Activated T-helper 17 cell treated with anti-CD3 and anti-CD28 coated beads, Interleukin-2, amount 50 U/mL, for 72 hours (primary cell): ENCODE measurements at regions not wholly inside any gene's neighbourhood (a gene's known extent, or its start where the extent isn't known, plus 50 kb on each side); places are given as distances from the start of the nearest gene placed in this dataset.

Experiments used
- ATAC-seq: fragments of 150-1000 bp; cut with Tn5 transposase; replicated peaks from 2 replicates; pipeline ENCODE4 v1.10.0; 2021; ENCODE audit warnings: mild to moderate bottlenecking, moderate library complexity
- H3K27ac Mint-ChIP-seq: one replicate; pipeline ENCODE4 v1.8.0; 2022; ENCODE audit warnings: mixed read lengths
- H3K27me3 Mint-ChIP-seq: one replicate; pipeline ENCODE4 v1.8.0; 2022; ENCODE audit warnings: mixed read lengths
- H3K36me3 Mint-ChIP-seq: one replicate; pipeline ENCODE4 v1.8.0; 2022; ENCODE audit warnings: low read depth, mild to moderate bottlenecking, mixed read lengths
- H3K4me1 Mint-ChIP-seq: one replicate; pipeline ENCODE4 v1.8.0; 2022; ENCODE audit warnings: mixed read lengths
- H3K4me3 Mint-ChIP-seq: one replicate; pipeline ENCODE4 v1.8.0; 2022; ENCODE audit warnings: mild to moderate bottlenecking, mixed read lengths
- H3K9me3 Mint-ChIP-seq: one replicate; pipeline ENCODE4 v1.8.0; 2022; ENCODE audit warnings: mixed read lengths

DNA sequence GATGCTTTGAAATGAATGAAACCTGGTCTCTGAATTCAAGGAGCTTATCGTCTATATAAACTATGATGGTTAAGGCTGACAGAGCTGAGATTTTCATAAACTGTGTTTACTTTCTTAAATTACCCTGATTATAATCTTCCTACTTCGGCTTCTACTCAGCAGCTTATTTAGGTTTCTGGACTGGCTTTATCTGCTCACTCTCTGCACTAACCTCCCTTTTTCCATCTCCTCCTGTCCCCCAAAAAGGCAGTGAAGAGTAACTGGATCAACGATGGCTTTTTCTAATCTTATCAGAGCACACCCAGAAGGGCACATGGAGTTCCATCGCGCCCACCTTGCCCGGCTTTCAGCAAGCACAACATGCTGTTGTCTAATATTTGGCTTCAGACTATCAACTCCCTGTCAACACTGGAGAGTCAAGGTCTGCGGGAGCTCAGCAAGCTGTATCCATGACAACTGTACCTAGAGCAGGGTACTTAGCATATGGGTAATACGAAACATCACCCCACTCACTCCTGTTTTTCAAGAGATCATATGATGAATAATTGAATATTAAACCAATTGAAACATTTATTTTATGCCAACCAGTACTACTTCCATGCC is 417.3 kb downstream of the GABRB3 start:
- no peak overlapping the region for H3K4me3 Mint-ChIP-seq
- no peaks in the 10 kb centered on the region for H3K27me3 Mint-ChIP-seq
- H3K9me3 Mint-ChIP-seq, result no peaks in the 10 kb centered on the region
- H3K36me3 Mint-ChIP-seq, result no peaks in the 10 kb centered on the region
- H3K27ac Mint-ChIP-seq, result no peak overlapping the region
- H3K4me1 Mint-ChIP-seq, result no peaks in the 10 kb centered on the region
- no peak for ATAC-seq

- no peak overlapping the region for H3K4me3 Mint-ChIP-seq
- H3K27ac Mint-ChIP-seq, result no peak overlapping the region
- H3K4me1 Mint-ChIP-seq, result no peaks in the 10 kb centered on the region
- no peak for ATAC-seq
- H3K36me3 Mint-ChIP-seq, result no peaks in the 10 kb centered on the region
- H3K9me3 Mint-ChIP-seq, result peaks cover 9% of the 10 kb centered on the region
- no peaks in the 10 kb centered on the region for H3K27me3 Mint-ChIP-seq
Measured at GRCh38 chr15:26352909-26353308, 420.0 kb downstream of the GABRB3 start.

DNA sequence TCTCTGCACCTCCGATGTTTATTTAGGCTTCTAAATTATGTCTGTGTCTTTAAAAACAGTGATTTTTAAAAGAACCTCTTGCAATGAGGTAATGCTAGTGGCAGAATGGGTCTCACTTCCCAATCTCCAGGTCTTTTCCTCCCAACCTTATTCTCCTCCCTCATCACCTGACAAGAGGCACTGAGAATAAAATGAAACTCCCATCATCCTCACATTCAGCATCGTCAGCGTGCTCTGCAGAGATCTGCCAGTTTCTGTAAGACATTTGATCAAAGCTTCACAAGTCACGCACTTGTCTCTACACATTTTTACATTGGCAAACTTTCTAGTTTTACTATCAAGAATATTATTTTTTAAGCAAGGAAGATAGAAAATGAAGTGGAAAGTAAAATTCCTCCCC is 420.5 kb downstream of the GABRB3 start:
- ATAC-seq, result no peak

DNA sequence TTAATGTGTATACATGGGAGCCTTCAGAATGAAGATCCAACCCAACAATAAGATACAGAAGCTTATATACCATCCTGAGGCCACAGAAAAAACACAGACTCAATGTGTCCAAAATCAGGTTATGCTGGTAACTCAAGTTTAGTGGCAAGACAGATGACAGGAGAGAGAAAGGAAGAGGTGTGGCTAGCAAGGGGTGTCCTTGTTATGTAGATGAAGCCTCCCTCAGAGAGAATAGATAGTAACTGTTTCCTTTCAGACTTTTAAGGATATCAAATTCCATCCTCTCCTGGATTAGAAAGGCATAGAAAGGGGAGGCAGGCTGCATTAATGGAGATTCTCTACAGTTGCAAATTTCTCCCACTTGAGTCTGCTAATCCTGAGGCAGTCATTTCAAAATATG is 447.4 kb downstream of the GABRB3 start:
- Mint-ChIP-seq H3K9me3 (no peaks in the 10 kb centered on the region), H3K27ac (no peak overlapping the region), H3K4me1 (no peaks in the 10 kb centered on the region), H3K4me3 (no peak overlapping the region), H3K36me3 (no peaks in the 10 kb centered on the region), H3K27me3 (no peaks in the 10 kb centered on the region)
- ATAC-seq, result no peak

More for the DNA sequence above, 420.5 kb downstream of the GABRB3 start:
- Mint-ChIP-seq H3K4me3 (no peak overlapping the region), H3K4me1 (no peaks in the 10 kb centered on the region), H3K27me3 (no peaks in the 10 kb centered on the region), H3K27ac (no peak overlapping the region), H3K36me3 (no peaks in the 10 kb centered on the region), H3K9me3 (peaks cover 11% of the 10 kb centered on the region)

DNA sequence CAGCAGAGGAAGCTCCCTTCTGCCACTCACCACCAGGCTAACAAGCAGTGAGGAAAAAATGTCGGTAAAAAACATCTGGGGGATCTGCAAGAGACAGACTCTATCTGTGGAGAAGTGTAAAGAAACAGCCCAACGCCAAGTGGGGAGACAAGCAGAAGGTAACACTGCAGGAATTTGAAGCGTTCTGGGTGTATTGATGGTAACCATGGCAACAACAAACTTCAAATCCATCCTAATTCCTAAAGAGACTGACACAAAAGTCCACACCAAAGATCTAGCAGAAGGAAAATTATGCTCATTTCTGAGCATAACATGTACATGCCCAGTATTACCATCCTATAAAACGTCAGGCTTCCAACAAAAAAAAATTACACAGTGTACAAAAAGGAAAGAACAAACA is 449.3 kb downstream of the GABRB3 start:
- peaks cover 8% of the 10 kb centered on the region for H3K9me3 Mint-ChIP-seq
- H3K4me3 Mint-ChIP-seq, result no peak overlapping the region
- no peaks in the 10 kb centered on the region for H3K36me3 Mint-ChIP-seq
- ATAC-seq, result no peak
- H3K27me3 Mint-ChIP-seq, result peaks cover 5% of the 10 kb centered on the region
- H3K27ac Mint-ChIP-seq, result no peak overlapping the region
- H3K4me1 Mint-ChIP-seq, result no peaks in the 10 kb centered on the region

GRCh38 chr15:26318689-26319088 is 454.2 kb downstream of the GABRB3 start:
- ATAC-seq, result no peak
- peaks cover 11% of the 10 kb centered on the region for H3K9me3 Mint-ChIP-seq
- no peak overlapping the region for H3K4me3 Mint-ChIP-seq

GRCh38 chr15:26314577-26314976 is 451.4 kb upstream of the ATP10A start:
- Mint-ChIP-seq H3K27me3 (peaks cover 5% of the 10 kb centered on the region), H3K4me3 (no peak overlapping the region), H3K9me3 (peaks cover 13% of the 10 kb centered on the region), H3K36me3 (no peaks in the 10 kb centered on the region), H3K4me1 (no peaks in the 10 kb centered on the region), H3K27ac (no peak overlapping the region)
- no peak for ATAC-seq

More at GRCh38 chr15:26318689-26319088, 454.2 kb downstream of the GABRB3 start:
- Mint-ChIP-seq H3K27ac (no peak overlapping the region), H3K36me3 (no peaks in the 10 kb centered on the region), H3K27me3 (peaks cover 5% of the 10 kb centered on the region), H3K4me1 (no peaks in the 10 kb centered on the region)

GRCh38 chr15:26311710-26312236 is 448.6 kb upstream of the ATP10A start:
- Mint-ChIP-seq H3K27me3 (no peaks in the 10 kb centered on the region), H3K36me3 (no peaks in the 10 kb centered on the region), H3K27ac (no peak overlapping the region), H3K9me3 (peaks cover 13% of the 10 kb centered on the region), H3K4me3 (no peak overlapping the region), H3K4me1 (no peaks in the 10 kb centered on the region)
- no peak for ATAC-seq

- no peak for ATAC-seq
- H3K9me3 Mint-ChIP-seq, result no peaks in the 10 kb centered on the region
- H3K36me3 Mint-ChIP-seq, result no peaks in the 10 kb centered on the region
- no peaks in the 10 kb centered on the region for H3K4me1 Mint-ChIP-seq
- peaks cover 5% of the 10 kb centered on the region for H3K27me3 Mint-ChIP-seq
- no peak overlapping the region for H3K4me3 Mint-ChIP-seq
- no peak overlapping the region for H3K27ac Mint-ChIP-seq
Measured at GRCh38 chr15:26298659-26299170, 435.6 kb upstream of the ATP10A start.

DNA sequence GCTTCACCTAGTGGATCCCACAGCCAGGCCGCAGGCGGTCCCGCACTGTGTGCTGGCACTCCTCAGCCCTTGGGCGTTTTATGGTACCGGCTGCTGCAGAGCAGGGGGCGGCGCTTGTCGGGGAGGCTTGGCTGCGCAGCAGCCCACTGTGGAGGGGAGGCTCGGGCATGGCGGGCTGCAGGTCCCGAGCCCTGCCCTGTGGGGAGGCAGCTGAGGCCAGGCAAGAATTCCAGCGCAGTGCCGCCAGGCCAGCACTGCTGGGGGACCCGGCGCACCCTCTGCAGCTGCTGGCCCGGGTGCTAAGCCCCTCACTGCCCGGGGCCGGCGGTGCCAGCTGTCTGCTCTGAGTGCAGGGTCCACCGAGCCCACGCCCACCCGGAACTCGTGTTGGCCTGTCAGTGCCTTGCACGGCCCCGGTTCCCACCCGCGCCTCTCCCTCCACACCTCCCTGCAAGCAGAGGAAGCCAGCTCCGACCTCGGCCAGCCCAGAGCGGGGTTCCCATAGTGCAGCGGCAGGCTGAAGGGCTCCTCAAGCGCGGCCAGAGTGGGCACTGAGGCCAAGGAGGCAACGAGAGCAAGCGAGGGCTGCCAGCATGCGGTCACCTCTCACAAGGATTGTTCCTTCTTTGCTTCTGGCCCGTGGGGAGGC is 435.0 kb upstream of the ATP10A start:
- peaks cover 5% of the 10 kb centered on the region for H3K27me3 Mint-ChIP-seq
- peaks cover 2% of the 10 kb centered on the region for H3K9me3 Mint-ChIP-seq
- H3K36me3 Mint-ChIP-seq, result no peaks in the 10 kb centered on the region
- no peaks in the 10 kb centered on the region for H3K4me1 Mint-ChIP-seq
- H3K4me3 Mint-ChIP-seq, result no peak overlapping the region
- no peak overlapping the region for H3K27ac Mint-ChIP-seq
- no peak for ATAC-seq

DNA sequence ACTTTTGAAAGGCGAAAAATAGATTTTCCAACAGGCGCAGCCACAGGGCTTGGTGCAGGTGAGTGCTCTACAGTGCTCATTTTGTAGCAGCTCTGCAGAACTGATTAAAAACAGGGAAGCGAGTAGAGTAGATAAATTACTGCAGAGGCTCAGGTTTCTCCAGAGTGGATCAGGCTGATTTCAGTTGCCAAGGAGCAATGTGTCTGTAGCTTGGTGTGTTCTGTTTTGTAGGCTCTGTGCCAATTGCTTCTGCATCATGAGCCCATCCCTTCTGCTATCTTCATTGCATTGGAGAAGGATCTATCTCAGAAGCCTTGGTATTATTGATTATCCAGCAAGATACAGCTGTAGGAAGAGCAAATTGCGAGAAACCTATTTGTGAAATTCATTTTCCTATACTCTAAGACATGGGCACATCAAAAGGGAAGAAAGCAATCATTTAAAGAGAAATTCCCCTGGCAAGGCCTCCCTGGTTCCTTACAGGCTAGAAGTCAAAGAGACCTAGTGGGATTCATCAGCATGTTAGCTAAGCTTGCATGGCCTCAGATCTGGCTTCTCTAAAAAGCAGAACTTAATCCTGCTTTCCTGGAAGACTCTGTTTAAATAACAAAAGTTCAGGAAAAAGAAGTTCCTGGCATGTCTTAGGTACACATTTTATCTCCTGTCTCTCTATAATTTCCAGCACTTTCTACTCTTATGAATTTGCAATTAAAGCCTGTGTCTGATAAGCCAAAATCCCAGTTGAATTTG is 432.4 kb upstream of the ATP10A start:
- Mint-ChIP-seq H3K27ac (no peak overlapping the region), H3K4me1 (no peaks in the 10 kb centered on the region), H3K9me3 (peaks cover 9% of the 10 kb centered on the region), H3K27me3 (no peaks in the 10 kb centered on the region), H3K36me3 (no peaks in the 10 kb centered on the region), H3K4me3 (no peak overlapping the region)
- ATAC-seq, result no peak

DNA sequence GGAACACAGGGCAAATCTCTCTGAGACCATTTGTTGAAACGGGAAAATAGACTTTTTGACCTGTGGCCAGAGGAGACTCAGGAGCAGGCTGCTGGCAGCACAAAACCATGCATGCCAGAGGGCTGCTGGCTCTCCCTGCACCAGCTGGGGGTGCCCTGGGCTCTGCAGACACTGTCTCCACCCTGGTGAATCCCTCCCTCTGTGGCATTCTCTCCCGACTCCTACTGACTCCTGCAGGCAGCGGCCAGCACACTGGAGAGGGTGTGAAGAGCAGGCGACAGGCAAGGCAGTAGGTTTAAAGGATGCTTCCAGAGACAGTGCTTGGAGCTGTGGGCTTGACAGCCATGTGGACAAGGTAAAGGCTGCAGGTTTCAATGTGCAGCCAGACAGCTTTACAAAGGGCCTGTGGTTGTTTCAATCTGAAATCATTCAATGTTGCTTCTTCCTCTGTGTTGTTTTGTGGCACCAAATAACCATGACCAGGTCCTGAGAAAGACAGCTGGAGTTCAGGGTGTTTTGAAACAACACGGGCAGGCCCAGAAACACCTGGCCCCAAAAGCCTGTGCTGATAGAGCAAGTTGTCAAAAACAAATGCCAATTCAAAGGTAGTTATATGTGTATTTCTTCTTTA is 431.0 kb upstream of the ATP10A start:
- H3K36me3 Mint-ChIP-seq, result no peaks in the 10 kb centered on the region
- H3K4me3 Mint-ChIP-seq, result no peak overlapping the region
- H3K4me1 Mint-ChIP-seq, result no peaks in the 10 kb centered on the region
- H3K9me3 Mint-ChIP-seq, result peaks cover 10% of the 10 kb centered on the region
- ATAC-seq, result no peak
- H3K27me3 Mint-ChIP-seq, result no peaks in the 10 kb centered on the region
- no peak overlapping the region for H3K27ac Mint-ChIP-seq

- Mint-ChIP-seq H3K27ac (no peak overlapping the region), H3K4me3 (no peak overlapping the region), H3K9me3 (peaks cover 24% of the 10 kb centered on the region), H3K4me1 (no peaks in the 10 kb centered on the region), H3K36me3 (no peaks in the 10 kb centered on the region), H3K27me3 (no peaks in the 10 kb centered on the region)
- ATAC-seq, result no peak
Measured at GRCh38 chr15:26287381-26287780, 424.3 kb upstream of the ATP10A start.

- no peak overlapping the region for H3K4me3 Mint-ChIP-seq
- no peaks in the 10 kb centered on the region for H3K4me1 Mint-ChIP-seq
- no peaks in the 10 kb centered on the region for H3K36me3 Mint-ChIP-seq
- ATAC-seq, result no peak
- no peak overlapping the region for H3K27ac Mint-ChIP-seq
- no peaks in the 10 kb centered on the region for H3K27me3 Mint-ChIP-seq
- peaks cover 6% of the 10 kb centered on the region for H3K9me3 Mint-ChIP-seq
Measured at GRCh38 chr15:26280281-26280680, 417.2 kb upstream of the ATP10A start.
